Smooth muscle cell (in vitro differentiated cells): ENCODE measurements at regions not wholly inside any gene's neighbourhood (a gene's known extent, or its start where the extent isn't known, plus 50 kb on each side); places are given as distances from the start of the nearest gene placed in this dataset.

Experiments
- DNase-seq: peaks from one replicate; lab custom pipeline; 2025; ENCODE audit not compliant: unreplicated experiment; lab: John Stamatoyannopoulos, UW
- H2AFZ ChIP-seq: fragments of 200-600 bp; sonication (generic); 2 replicates; pipeline ENCODE4 v1.6.0; 2016; ENCODE audit warnings: antibody characterized with exemption, low read depth, mild to moderate bottlenecking
- H3F3A ChIP-seq: fragments of 200-600 bp; sonication (generic); 2 replicates; pipeline ENCODE4 v1.6.0; 2017; ENCODE audit warnings: antibody characterized with exemption, low read depth
- H3K27ac ChIP-seq: fragments of 200-600 bp; sonication (generic); 2 replicates; pipeline ENCODE4 v1.5.1; 2016; ENCODE audit warnings: low read depth, mild to moderate bottlenecking
- H3K27me3 ChIP-seq: fragments of 200-600 bp; sonication (generic); 2 replicates; pipeline ENCODE4 v1.6.1; 2016; ENCODE audit warnings: low read depth, mild to moderate bottlenecking
- H3K36me3 ChIP-seq: fragments of 200-600 bp; sonication (generic); 2 replicates; pipeline ENCODE4 v1.5.1; 2016; ENCODE audit warnings: low read depth
- H3K4me1 ChIP-seq: fragments of 200-600 bp; sonication (generic); 2 replicates; pipeline ENCODE4 v1.5.1; 2016; ENCODE audit warnings: low read depth
- H3K4me2 ChIP-seq: fragments of 200-600 bp; sonication (generic); 2 replicates; pipeline ENCODE4 v1.6.0; 2016; ENCODE audit warnings: mild to moderate bottlenecking
- H3K4me3 ChIP-seq: fragments of 200-600 bp; sonication (generic); 2 replicates; pipeline ENCODE4 v1.5.1; 2016; ENCODE audit warnings: mild to moderate bottlenecking
- H3K79me2 ChIP-seq: fragments of 200-600 bp; sonication (generic); 2 replicates; pipeline ENCODE4 v1.6.0; 2016; ENCODE audit warnings: low read depth, mild to moderate bottlenecking
- H3K9ac ChIP-seq: fragments of 200-600 bp; sonication (generic); 2 replicates; pipeline ENCODE4 v1.6.0; 2016; ENCODE audit warnings: low read depth
- H3K9me3 ChIP-seq: fragments of 200-600 bp; sonication (generic); replicated peaks from 2 replicates; pipeline ENCODE4 v1.5.1; 2016; ENCODE audit warnings: low read depth
- H4K20me1 ChIP-seq: fragments of 200-600 bp; sonication (generic); 2 replicates; pipeline ENCODE4 v1.6.0; 2016; ENCODE audit warnings: low read depth
- CTCF ChIP-seq: fragments of 200-600 bp; sonication (generic); IDR thresholded peaks from 2 replicates; pipeline ENCODE4 v1.5.1; 2017; ENCODE audit warnings: borderline replicate concordance, mild to moderate bottlenecking, antibody characterized with exemption; ENCODE audit not compliant: insufficient read depth, poor library complexity, severe bottlenecking
- WGBS: methylation state at CpG from one replicate; pipeline ENCODE4 v1.1.7; 2016; ENCODE audit warnings: low lambda C conversion rate; 5-methylcytosine and 5-hydroxymethylcytosine counted together

DNA sequence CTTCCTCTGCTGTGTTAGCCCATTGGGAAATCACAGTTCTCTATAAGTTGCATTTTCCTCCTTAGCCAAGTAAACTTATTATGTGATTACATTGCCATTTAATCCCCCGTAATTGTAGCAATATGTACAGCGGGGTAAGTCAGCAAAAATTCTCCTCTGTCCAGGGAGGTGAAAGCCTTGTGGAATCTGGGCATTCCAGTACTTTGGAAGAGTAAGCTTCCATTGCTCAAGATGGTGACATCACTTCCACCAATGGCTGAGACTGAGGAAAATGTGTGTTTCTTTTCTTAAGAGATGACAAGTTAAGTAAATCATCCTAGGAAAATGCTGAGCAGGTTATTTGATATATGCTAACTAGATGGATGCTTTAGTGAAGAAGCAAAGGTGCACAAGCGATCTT, 436.7 kb downstream of the CETN3 start:
- H3K4me3 ChIP-seq = no peak overlapping the region
- no peaks in the 10 kb centered on the region for H3K27me3 ChIP-seq
- 73% methylated on average over 3 of the region's 3 CpGs for WGBS
- TF ChIP-seq CTCF = no peak
- no peaks in the 10 kb centered on the region for H3K79me2 ChIP-seq
- H2AFZ ChIP-seq = no peak overlapping the region
- H3K4me1 ChIP-seq = no peaks in the 10 kb centered on the region
- H3F3A ChIP-seq = no peaks in the 10 kb centered on the region
- no peaks in the 10 kb centered on the region for H4K20me1 ChIP-seq
- no peaks in the 10 kb centered on the region for H3K36me3 ChIP-seq
- DNase-seq = no peak
- no peak overlapping the region for H3K9ac ChIP-seq
- H3K4me2 ChIP-seq = no peak overlapping the region
- no peaks in the 10 kb centered on the region for H3K9me3 ChIP-seq
- no peak overlapping the region for H3K27ac ChIP-seq

GRCh38 chr5:89968958-89969381, 440.6 kb downstream of the CETN3 start:
- H4K20me1 ChIP-seq = no peaks in the 10 kb centered on the region
- no peaks in the 10 kb centered on the region for H3K9me3 ChIP-seq
- H3K9ac ChIP-seq = no peak overlapping the region
- H3F3A ChIP-seq = no peaks in the 10 kb centered on the region
- no peak for TF ChIP-seq CTCF
- H3K36me3 ChIP-seq = no peaks in the 10 kb centered on the region
- H3K4me3 ChIP-seq = no peak overlapping the region
- H2AFZ ChIP-seq = peak overlapping the region; percentile 36
- no peaks in the 10 kb centered on the region for H3K27me3 ChIP-seq
- H3K4me2 ChIP-seq = no peak overlapping the region
- H3K79me2 ChIP-seq = no peaks in the 10 kb centered on the region
- WGBS = 81% methylated on average over 4 of the region's 4 CpGs
- H3K4me1 ChIP-seq = no peaks in the 10 kb centered on the region
- DNase-seq = no peak
- H3K27ac ChIP-seq = peak overlapping the region; percentile 8

- peak overlapping the region; percentile 23 for H2AFZ ChIP-seq
- no peaks in the 10 kb centered on the region for H3F3A ChIP-seq
- peak overlapping the region; percentile 2 for H3K4me2 ChIP-seq
- no peaks in the 10 kb centered on the region for H3K36me3 ChIP-seq
- H3K27me3 ChIP-seq = no peaks in the 10 kb centered on the region
- H3K27ac ChIP-seq = no peak overlapping the region
- no peak overlapping the region for H3K4me3 ChIP-seq
- no peak for TF ChIP-seq CTCF
- H3K9ac ChIP-seq = no peak overlapping the region
- no peaks in the 10 kb centered on the region for H3K79me2 ChIP-seq
- no peak for DNase-seq
- no peaks in the 10 kb centered on the region for H3K9me3 ChIP-seq
- no peaks in the 10 kb centered on the region for H3K4me1 ChIP-seq
- H4K20me1 ChIP-seq = no peaks in the 10 kb centered on the region
- 46% methylated on average over 1 of the region's 1 CpG for WGBS
Observed at GRCh38 chr5:89967771-89968444, 441.6 kb downstream of the CETN3 start.

DNA sequence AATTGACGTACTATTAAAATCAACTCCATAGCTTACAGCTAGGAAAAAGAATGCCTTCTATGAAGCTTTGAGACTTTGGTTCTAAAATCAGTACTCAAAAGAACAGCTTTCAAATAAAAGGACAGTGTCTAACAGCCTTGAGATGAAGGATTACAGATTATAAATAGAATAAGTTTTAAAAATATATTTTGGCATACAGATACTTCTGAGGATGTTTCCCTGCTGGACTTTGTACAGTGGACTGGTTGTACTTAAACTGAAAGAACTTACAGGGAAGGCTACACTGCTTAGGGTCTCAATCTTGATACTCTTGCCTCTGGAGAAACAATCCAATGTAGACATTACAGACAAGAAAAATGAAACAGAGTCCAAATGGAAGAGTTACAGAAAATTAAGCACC, 452.7 kb downstream of the CETN3 start:
- Histone ChIP-seq H3F3A (no peaks in the 10 kb centered on the region), H3K4me3 (no peak overlapping the region)
- WGBS = 100% methylated on average over 1 of the region's 1 CpG

More for the DNA sequence above, 452.7 kb downstream of the CETN3 start:
- no peak overlapping the region for H3K9ac ChIP-seq
- H3K27ac ChIP-seq = no peak overlapping the region
- no peak overlapping the region for H3K4me2 ChIP-seq
- DNase-seq = no peak
- no peaks in the 10 kb centered on the region for H3K79me2 ChIP-seq
- no peaks in the 10 kb centered on the region for H3K4me1 ChIP-seq
- no peak overlapping the region for H2AFZ ChIP-seq
- no peaks in the 10 kb centered on the region for H3K36me3 ChIP-seq
- no peaks in the 10 kb centered on the region for H3K9me3 ChIP-seq
- no peaks in the 10 kb centered on the region for H4K20me1 ChIP-seq
- no peaks in the 10 kb centered on the region for H3K27me3 ChIP-seq
- no peak for TF ChIP-seq CTCF
